DOHH2 (cell line): ENCODE measurements at regions not wholly inside any gene's neighbourhood (a gene's known extent, or its start where the extent isn't known, plus 50 kb on each side); places are given as distances from the start of the nearest gene placed in this dataset.
"Not testable (repeated sequence)": the region's sequence is repeated elsewhere in the genome, so short reads cannot be mapped to it uniquely, and the experiment has no call there.

Source experiments
- H3F3A ChIP-seq: fragments of 200-600 bp; sonication (generic), shearing (Covaris generic); 2 replicates; pipeline ENCODE4 v1.6.0; 2016; ENCODE audit warnings: antibody characterized with exemption, mild to moderate bottlenecking; ENCODE audit not compliant: control insufficient read depth, insufficient read depth
- H3K27ac ChIP-seq: fragments of 200-600 bp; sonication (generic); 2 replicates; pipeline ENCODE4 v1.5.1; 2014; ENCODE audit warnings: low read depth, mild to moderate bottlenecking, low read length, moderate library complexity
- H3K27me3 ChIP-seq: fragments of 200-600 bp; sonication (generic); 2 replicates; pipeline ENCODE4 v1.6.1; 2014; ENCODE audit warnings: mild to moderate bottlenecking, low read length, mixed read lengths; ENCODE audit not compliant: control insufficient read depth
- H3K36me3 ChIP-seq: fragments of 200-600 bp; sonication (generic); 2 replicates; pipeline ENCODE4 v1.6.1; 2014; ENCODE audit warnings: mild to moderate bottlenecking, low read length, moderate library complexity, mixed read lengths; ENCODE audit not compliant: control insufficient read depth
- H3K4me1 ChIP-seq: fragments of 200-600 bp; sonication (generic); 2 replicates; pipeline ENCODE4 v1.6.1; 2014; ENCODE audit warnings: mild to moderate bottlenecking, low read length, mixed read lengths; ENCODE audit not compliant: control insufficient read depth
- H3K4me2 ChIP-seq: fragments of 200-600 bp; sonication (generic); 2 replicates; pipeline ENCODE4 v1.6.0; 2014; ENCODE audit warnings: mild to moderate bottlenecking, low read length, moderate library complexity
- H3K4me3 ChIP-seq: fragments of 200-600 bp; sonication (generic); 2 replicates; pipeline ENCODE4 v1.5.1; 2014; ENCODE audit warnings: mild to moderate bottlenecking, low read length, mixed read lengths
- H3K79me2 ChIP-seq: fragments of 200-600 bp; sonication (generic); 2 replicates; pipeline ENCODE4 v1.6.1; 2014; ENCODE audit warnings: mild to moderate bottlenecking, low read length, mixed read lengths; ENCODE audit not compliant: control insufficient read depth
- H3K9me2 ChIP-seq: fragments of 200-600 bp; sonication (generic); replicated peaks from 2 replicates; pipeline ENCODE4 v1.6.1; 2014; ENCODE audit warnings: mild to moderate bottlenecking, low read length, mixed read lengths; ENCODE audit not compliant: control insufficient read depth
- H3K9me3 ChIP-seq: fragments of 200-600 bp; sonication (generic); 2 replicates; pipeline ENCODE4 v1.6.1; 2014; ENCODE audit warnings: antibody characterized with exemption, low read length, mixed read lengths; ENCODE audit not compliant: control insufficient read depth, insufficient read depth
- H4K20me1 ChIP-seq: fragments of 200-600 bp; sonication (generic); 2 replicates; pipeline ENCODE4 v1.6.0; 2014; ENCODE audit warnings: low read depth, mild to moderate bottlenecking, antibody characterized with exemption, low read length, moderate library complexity; ENCODE audit not compliant: control insufficient read depth, insufficient read depth
- EZH2phosphoT487 ChIP-seq: fragments of 200-600 bp; sonication (generic); IDR thresholded peaks from 2 replicates; pipeline ENCODE4 v1.6.1; 2017; ENCODE audit warnings: borderline replicate concordance, mild to moderate bottlenecking, antibody characterized with exemption, low read length, moderate library complexity, mixed read lengths
- TF ChIP-seq, protein P1 (sequence below): fragments of 200-600 bp; sonication (generic); IDR thresholded peaks from one replicate; pipeline ENCODE4 v1.5.1; 2014; ENCODE audit warnings: antibody characterized with exemption, mild to moderate bottlenecking, low read depth, low read length; ENCODE audit not compliant: poor library complexity, severe bottlenecking

- no peaks in the 10 kb centered on the region for H3F3A ChIP-seq
- no peaks in the 10 kb centered on the region for H3K9me2 ChIP-seq
- H3K9me3 ChIP-seq, result no peaks in the 10 kb centered on the region; the same call in 1 of the 2 replicates
- no peak overlapping the region for H3K27ac ChIP-seq
- no peaks in the 10 kb centered on the region for H3K36me3 ChIP-seq
- H3K4me2 ChIP-seq, result no peak overlapping the region
- H4K20me1 ChIP-seq, result no peaks in the 10 kb centered on the region
- no peak overlapping the region for H3K4me3 ChIP-seq
- TF ChIP-seq EZH2phosphoT487, result no peak
- TF ChIP-seq, protein P1, sequence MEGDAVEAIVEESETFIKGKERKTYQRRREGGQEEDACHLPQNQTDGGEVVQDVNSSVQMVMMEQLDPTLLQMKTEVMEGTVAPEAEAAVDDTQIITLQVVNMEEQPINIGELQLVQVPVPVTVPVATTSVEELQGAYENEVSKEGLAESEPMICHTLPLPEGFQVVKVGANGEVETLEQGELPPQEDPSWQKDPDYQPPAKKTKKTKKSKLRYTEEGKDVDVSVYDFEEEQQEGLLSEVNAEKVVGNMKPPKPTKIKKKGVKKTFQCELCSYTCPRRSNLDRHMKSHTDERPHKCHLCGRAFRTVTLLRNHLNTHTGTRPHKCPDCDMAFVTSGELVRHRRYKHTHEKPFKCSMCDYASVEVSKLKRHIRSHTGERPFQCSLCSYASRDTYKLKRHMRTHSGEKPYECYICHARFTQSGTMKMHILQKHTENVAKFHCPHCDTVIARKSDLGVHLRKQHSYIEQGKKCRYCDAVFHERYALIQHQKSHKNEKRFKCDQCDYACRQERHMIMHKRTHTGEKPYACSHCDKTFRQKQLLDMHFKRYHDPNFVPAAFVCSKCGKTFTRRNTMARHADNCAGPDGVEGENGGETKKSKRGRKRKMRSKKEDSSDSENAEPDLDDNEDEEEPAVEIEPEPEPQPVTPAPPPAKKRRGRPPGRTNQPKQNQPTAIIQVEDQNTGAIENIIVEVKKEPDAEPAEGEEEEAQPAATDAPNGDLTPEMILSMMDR, result no peak
- H3K27me3 ChIP-seq, result no peaks in the 10 kb centered on the region
- H3K4me1 ChIP-seq, result no peaks in the 10 kb centered on the region
- no peaks in the 10 kb centered on the region for H3K79me2 ChIP-seq
These were observed 75.7 kb upstream of the SGCG start for GRCh38 chr13:23105051-23105450.

DNA sequence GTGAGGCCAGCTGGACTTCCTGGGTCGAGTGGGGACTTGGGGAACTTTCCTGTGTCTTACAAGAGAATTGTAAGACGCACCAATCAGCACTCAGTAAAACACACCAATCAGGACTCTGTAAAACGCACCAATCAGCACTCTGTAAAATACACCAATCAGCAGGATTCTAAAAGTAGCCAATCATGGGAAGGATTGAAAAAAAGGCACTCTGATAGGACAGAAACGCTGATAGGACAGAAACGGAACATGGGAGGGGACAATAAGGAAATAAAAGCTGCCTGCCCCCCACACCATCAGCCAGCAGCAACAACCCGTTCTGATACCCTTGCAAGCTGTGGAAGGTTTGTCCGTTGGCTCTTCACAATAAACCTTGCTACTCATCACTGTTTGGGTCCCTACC lies 73.1 kb upstream of the SGCG start:
- no peak overlapping the region for H3K4me3 ChIP-seq
- no peaks in the 10 kb centered on the region for H3K27me3 ChIP-seq
- H3K27ac ChIP-seq, result no peak overlapping the region
- no peaks in the 10 kb centered on the region for H3K4me1 ChIP-seq
- H3K9me2 ChIP-seq, result no peaks in the 10 kb centered on the region
- no peaks in the 10 kb centered on the region for H3K79me2 ChIP-seq
- H4K20me1 ChIP-seq, result no peaks in the 10 kb centered on the region
- TF ChIP-seq, protein P1, result no peak
- no peak for TF ChIP-seq EZH2phosphoT487
- no peaks in the 10 kb centered on the region for H3K36me3 ChIP-seq
- no peaks in the 10 kb centered on the region for H3F3A ChIP-seq
- H3K9me3 ChIP-seq, result no peaks in the 10 kb centered on the region; the same call in 1 of the 2 replicates
- H3K4me2 ChIP-seq, result no peak overlapping the region

DNA sequence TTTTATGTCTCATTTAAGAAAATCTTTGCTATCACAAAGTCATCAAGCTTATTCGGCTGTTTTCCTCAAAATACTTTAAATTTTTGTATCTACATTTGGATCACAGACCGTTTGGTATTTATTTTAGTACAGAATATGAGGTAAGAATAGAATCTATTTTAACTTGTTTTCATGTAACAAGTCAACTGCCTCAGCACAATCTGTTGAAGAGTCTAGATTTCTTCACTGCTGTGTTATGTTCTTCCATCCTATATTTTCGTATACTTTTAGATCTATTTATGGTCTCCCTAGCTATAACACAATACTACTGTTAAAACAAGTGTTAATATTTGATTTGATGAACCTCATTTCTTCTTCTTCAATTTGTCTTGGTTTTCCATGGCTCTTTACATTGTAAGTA lies 61.6 kb upstream of the SGCG start:
- Histone ChIP-seq H3K79me2 (no peaks in the 10 kb centered on the region), H3K9me3 (no peaks in the 10 kb centered on the region; the same call in 1 of the 2 replicates), H3K4me2 (no peak overlapping the region), H3K4me3 (no peak overlapping the region), H3K4me1 (no peaks in the 10 kb centered on the region), H3K36me3 (no peaks in the 10 kb centered on the region), H3F3A (no peaks in the 10 kb centered on the region), H4K20me1 (no peaks in the 10 kb centered on the region), H3K9me2 (no peaks in the 10 kb centered on the region), H3K27ac (no peak overlapping the region), H3K27me3 (no peaks in the 10 kb centered on the region)
- no peak for TF ChIP-seq EZH2phosphoT487
- TF ChIP-seq, protein P1, result no peak

- not testable (repeated sequence) for H3K9me3 ChIP-seq, H3K36me3 ChIP-seq, H3F3A ChIP-seq, H3K4me1 ChIP-seq, H3K27ac ChIP-seq, H3K4me3 ChIP-seq, H3K9me2 ChIP-seq, H3K27me3 ChIP-seq, H4K20me1 ChIP-seq, H3K79me2 ChIP-seq, H3K4me2 ChIP-seq
These were observed 53.2 kb upstream of the SGCG start for GRCh38 chr13:23127540-23127939.
